ENCODE measurements at regions not wholly inside any gene's neighbourhood (a gene's known extent, or its start where the extent isn't known, plus 50 kb on each side); places are given as distances from the start of the nearest gene placed in this dataset.

- no peak for DNase-seq (ENCODE audit: low spot score)
These were observed 158.2 kb downstream of the CAND1 start for GRCh38 chr12:67427336-67427735.

- no peak for DNase-seq (ENCODE audit: low spot score)
These were observed 159.3 kb downstream of the CAND1 start for GRCh38 chr12:67428431-67428830.

DNA sequence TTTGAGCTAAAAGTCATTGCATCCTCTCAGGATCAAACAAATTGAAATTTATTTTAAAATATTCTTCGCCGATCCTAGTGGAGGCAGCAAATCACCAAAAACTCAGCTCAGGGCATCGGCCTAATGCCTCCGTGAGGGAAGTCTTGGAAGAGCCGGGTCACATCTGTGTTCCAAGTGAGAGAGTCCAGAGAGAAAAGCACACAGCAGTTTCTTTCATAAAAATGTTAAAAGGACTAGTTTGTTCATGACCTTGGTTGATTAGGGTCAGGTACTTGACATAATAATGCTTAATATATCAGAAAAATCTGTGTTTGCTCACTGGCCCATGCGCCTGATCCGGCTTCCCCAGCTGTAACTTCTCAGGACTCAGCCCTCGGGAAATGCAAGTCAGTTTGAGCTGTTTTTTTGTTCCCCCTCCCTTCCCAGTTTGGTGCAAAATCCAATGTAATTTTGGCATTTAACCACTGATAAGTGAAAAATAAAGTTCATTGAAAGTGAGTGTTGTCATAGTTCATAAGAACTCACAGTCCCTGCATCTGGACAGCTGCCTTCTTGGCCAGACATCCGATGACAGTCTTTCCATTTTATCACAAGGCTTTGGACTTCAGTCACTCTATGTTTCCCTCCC lies 161.7 kb downstream of the CAND1 start:
- DNase-seq (ENCODE audit: low spot score) = peak; percentile 71

DNA sequence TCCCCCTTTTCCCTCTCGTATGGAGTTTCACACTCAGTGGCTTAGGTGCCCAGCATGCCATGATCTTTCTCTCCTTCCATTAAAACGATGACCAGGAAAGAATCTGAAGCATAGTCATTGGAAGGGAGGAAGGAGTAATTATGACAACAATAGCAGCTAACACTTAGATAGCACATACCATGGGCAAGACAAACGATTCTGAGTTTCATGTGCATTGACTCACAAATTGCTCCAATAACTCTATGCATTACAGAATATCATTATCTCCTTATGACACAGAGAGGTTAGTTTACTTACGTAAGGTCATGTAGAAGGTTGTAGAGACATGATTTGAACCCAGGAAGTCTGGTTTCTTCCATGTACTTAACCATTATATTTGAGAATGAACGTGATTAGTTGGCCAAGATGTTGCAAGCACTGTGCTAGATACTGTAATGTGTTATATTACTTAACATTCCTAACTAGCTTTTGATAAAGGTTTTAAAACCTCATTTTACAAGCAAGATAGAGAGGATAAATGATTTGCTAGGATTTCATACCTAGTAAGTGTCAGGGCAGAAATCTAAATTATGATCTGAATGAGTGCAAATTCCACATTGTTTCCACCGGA lies 162.4 kb downstream of the CAND1 start:
- DNase-seq (ENCODE audit: low spot score) = no peak

GRCh38 chr12:67433385-67434175 lies 164.4 kb downstream of the CAND1 start:
- DNase-seq (ENCODE audit: low spot score) = no peak

GRCh38 chr12:67434671-67435370 lies 165.7 kb downstream of the CAND1 start:
- DNase-seq (ENCODE audit: low spot score) = no peak

DNA sequence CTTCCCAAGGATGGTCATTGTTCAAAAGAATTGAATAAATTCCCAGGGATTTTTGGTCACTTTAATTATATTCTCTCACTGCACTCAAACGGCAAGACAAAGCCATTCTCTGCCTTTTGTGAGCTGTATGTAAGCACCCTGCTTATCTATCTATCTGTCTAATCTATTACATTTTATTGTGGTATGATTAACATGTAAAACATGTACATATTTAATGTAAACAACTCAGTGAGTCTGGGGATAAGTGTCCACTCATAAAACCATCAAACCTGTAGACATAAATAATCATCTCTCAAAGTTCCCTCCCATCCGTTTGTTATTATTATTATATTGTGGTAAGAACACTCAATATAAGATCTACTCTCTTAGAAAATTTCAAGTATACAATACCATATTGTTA lies 167.1 kb downstream of the CAND1 start:
- no peak for DNase-seq (ENCODE audit: low spot score)

- DNase-seq (ENCODE audit: low spot score) = no peak
These were observed 167.9 kb downstream of the CAND1 start for GRCh38 chr12:67437011-67437410.

GRCh38 chr12:67439611-67440010 lies 170.5 kb downstream of the CAND1 start:
- no peak for DNase-seq (ENCODE audit: low spot score)

- DNase-seq (ENCODE audit: low spot score) = peak; percentile 79
These were observed 172.7 kb downstream of the CAND1 start for GRCh38 chr12:67441736-67442346.

DNA sequence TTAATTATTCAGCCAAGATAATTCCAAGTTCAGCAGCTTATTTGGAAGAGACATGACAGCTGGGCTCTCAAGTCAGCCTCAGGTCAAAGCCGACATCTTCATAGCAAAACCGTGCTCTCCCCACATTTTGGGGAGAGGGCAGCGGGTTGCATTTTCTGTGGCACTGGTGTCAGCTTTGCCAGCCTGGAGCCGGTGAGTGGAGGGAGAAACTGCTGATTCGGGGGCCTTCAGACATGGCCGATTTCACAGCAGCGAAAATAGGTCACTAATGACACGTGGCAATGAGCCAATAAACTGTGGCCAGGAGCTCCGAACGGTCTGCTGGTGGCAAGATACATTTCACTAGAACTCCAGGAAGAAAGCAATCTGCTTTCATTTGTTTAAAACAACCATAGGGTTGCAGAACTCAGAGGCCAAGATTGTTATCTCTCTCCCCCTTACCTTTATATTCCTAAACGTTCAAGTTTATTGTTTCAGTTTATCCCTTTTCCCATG lies 173.2 kb downstream of the CAND1 start:
- no peak for DNase-seq (ENCODE audit: low spot score)

DNA sequence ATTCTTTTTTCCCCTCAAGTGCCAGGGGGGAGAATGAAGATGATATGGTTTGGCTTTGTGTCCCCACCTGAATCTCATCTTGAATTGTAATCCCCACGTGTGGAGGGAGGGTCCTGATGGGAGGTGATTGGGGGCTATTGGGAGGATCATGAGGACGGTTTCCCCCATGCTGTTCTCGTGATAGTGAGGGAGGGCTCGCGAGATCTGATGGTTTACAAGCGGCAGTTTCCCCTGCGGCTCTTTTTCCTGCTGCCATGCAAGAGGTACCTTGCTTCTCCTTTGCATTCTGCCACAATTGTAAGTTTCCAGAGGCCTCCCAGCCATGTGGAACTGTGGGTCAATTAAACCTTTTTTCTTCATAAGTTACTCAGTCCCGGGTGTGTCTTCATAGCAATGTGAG lies 173.7 kb downstream of the CAND1 start:
- no peak for DNase-seq (ENCODE audit: low spot score)

DNA sequence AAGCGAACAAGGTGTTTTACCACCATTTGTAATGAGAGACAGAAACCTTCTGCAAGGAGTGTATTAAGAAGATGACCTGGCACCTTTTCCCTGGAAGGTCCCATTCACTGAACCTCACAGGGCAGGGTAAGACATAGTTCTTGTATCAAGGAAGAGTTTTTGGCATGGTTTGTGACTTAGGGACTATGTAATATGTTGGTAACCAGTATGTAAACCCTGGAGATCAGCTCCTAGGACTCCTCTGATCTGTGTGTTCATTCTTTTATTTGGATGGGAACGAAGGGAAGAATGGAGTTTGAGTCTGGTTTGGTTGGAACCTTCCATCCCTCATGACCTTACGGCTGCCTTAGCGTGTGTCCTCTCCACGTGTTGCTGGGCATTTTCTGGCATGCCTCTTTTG lies 175.4 kb downstream of the CAND1 start:
- DNase-seq (ENCODE audit: low spot score) = no peak

DNA sequence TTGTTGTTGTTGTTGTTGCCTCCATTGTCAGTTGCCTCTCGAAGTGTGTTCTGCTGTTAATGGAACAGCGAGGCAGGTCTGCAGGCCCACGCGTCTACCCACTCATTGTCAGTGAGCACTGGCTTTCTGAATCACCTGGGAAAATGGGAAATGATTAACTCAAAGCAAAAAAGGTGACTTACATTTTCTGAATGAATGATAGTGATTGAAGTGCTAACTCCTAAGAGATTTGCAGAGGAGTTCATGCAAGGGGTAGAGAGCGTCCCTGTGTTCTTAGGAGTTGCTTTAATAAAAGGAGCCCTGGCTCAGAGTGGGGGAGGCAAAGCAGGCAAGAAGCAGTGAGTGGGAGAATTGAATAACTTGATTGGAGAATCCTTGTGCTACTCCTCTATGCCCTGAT lies 177.6 kb downstream of the CAND1 start:
- no peak for DNase-seq (ENCODE audit: low spot score)

- DNase-seq (ENCODE audit: low spot score) = no peak
These were observed 178.0 kb downstream of the CAND1 start for GRCh38 chr12:67447180-67447579.

DNA sequence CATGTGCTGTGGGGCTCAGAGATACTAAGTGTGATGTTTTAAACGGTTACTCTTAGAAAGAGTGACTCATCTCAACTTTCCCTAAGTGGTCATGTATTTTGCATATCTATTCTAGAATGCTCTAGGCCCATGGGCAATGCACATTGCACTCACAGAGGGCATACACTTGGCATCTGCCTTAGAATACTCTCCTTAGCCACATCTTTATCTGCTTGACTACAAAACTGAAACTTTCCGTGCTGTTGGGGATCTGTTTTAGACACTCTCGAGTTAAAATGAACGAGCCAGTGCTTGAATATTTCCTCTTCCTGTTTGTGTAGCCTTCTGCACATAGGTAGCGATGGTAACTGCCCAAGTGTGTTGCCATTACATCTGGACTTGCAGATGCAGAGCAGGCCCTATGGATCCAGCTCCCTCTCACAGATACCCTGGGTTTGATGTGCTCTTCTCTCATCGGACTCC lies 180.5 kb downstream of the CAND1 start:
- DNase-seq (ENCODE audit: low spot score) = no peak

- DNase-seq (ENCODE audit: low spot score) = no peak
These were observed 181.3 kb downstream of the CAND1 start for GRCh38 chr12:67450441-67450840.

DNA sequence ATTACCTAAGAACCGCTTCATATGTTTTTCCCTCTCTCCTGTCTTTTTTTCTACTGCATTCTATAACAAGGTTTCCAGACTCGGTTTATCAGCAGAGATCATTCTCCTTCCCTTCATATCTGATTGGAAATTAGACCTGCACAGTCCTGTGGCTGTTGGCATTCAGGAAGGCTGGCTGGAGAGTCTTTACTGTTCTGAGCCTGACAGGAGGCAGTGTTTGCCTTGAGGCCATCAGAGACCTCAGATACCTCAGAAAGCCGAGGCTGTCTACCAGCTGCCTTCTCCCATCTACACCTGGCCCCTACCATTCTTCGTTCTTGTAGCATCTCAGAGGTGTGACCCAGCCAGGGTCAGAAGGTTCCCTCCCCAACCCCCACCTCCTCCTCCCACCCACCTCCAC lies 182.0 kb downstream of the CAND1 start:
- no peak for DNase-seq (ENCODE audit: low spot score)

DNA sequence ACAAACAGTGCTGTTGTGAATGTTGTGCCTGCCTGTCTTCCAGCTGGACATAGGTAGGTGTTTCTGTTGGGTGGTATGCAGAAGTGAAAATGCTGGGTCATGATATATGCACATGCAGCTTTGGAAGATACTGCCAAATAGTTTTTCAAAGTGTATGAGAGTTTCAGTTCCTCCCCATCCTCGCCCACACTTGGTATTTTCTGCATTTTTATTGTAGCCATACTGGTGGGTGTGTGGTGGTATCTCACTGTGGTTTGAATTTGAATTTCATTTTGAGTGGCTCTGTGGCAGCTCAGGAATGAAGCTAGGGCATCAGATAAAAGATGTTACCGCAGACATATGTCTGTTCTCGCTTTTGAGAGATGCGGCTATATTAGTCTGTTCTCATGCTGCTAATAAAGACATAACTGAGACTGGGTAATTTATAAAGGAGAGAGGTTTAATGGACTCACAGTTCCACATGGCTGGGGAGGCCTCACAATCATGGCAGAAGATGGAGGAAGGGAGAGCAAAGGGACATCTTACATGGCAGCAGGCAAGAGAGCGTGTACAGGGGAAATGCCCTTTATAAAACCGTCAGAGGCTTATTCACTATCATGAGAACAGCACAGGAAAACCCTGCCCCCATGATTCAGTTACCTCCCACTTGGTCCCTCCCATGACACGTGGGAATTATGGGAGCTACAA lies 183.1 kb downstream of the CAND1 start:
- DNase-seq (ENCODE audit: low spot score) = peak; percentile 29

DNA sequence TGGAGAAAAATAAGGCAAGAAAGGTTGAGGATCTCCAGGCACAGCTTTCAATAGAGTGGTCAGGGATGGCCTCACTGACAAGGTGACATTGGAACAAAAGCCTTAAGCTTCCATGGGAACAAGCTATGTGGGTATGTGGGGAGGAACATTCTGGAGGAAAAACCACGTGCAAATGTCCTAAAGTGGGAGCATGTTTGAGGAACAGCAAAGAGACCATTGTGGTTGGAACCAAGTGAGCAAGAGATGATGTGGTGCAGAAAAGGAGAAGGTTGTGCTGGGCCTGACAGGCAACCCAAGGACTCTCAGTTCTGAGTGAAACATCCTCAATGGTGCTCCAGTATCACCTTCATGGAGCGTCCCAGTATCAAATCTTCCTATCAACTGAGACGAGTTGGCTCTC lies 184.0 kb downstream of the CAND1 start:
- DNase-seq (ENCODE audit: low spot score) = no peak

DNA sequence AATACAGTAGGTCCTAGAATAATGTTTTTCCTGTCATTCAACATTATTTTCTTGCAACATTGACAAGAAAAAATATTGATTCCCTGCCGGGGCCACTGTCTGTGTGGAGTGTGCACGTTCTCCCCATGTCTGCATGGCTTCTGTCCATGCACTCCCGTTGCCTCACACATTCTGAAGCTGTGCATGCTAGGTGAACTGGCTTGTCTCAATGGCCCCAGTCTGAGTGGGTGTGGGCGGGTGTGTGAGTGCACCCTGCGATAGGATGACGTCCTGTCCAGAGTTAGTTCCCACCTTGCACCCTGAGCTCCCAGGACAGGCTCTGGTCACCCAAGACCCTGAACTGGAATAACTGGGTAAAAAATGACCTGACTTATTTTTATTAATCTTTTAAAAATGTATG lies 186.1 kb downstream of the CAND1 start:
- no peak for DNase-seq (ENCODE audit: low spot score)

All from pons (tissue), 1 donor.